Colonic mucosa (tissue), 4 donors: ENCODE measurements at regions not wholly inside any gene's neighbourhood (a gene's known extent, or its start where the extent isn't known, plus 50 kb on each side); places are given as distances from the start of the nearest gene placed in this dataset.

Experiments
- DNase-seq: peaks from one replicate; pipeline ENCODE4 v3.0.0-alpha.2; 2020
- H3K27ac ChIP-seq: fragments of 200-600 bp; one replicate; pipeline ENCODE4 v1.8.0; 2021
- H3K27me3 ChIP-seq: fragments of 200-600 bp; one replicate; pipeline ENCODE4 v1.8.0; 2021
- H3K36me3 ChIP-seq: fragments of 200-600 bp; one replicate; pipeline ENCODE4 v1.8.0; 2021
- H3K4me1 ChIP-seq: fragments of 200-600 bp; one replicate; pipeline ENCODE4 v1.8.0; 2021; ENCODE audit warnings: mild to moderate bottlenecking
- H3K4me3 ChIP-seq: fragments of 200-600 bp; one replicate; pipeline ENCODE4 v1.8.0; 2021
- H3K9ac ChIP-seq, 2 donors: one replicate each; pipeline ENCODE4 v1.7.0; 2013; ENCODE audit warnings: control low read depth in 2 of 2, low read depth in 2 of 2, low read length in 2 of 2
- H3K9me3 ChIP-seq: fragments of 200-600 bp; one replicate; pipeline ENCODE4 v1.8.0; 2021
- CTCF ChIP-seq: fragments of 200-600 bp; IDR thresholded peaks from one replicate; pipeline ENCODE4 v1.8.0; 2022; ENCODE audit warnings: antibody characterized with exemption, mild to moderate bottlenecking
- intact Hi-C: fragments of 100-400 bp; cut with DNase I; formaldehyde crosslinking; loops from one replicate; pipeline ENCODE4 v1.14.1; 2022
- donor health status: healthy.
- donor health status: DM: no; HTN: no; CAD: no.
- donor health status: DM: no; HTN: no; CAD: no.

- Histone ChIP-seq H3K9ac (no peak overlapping the region), H3K4me3 (no peak overlapping the region), H3K9me3 (no peaks in the 10 kb centered on the region), H3K27me3 (no peaks in the 10 kb centered on the region), H3K27ac (no peak overlapping the region), H3K4me1 (no peaks in the 10 kb centered on the region), H3K36me3 (no peaks in the 10 kb centered on the region)
- no peak for TF ChIP-seq CTCF
- DNase-seq, result no peak
- intact Hi-C loops, result no loop called here
Observed at GRCh38 chr6:71079677-71080076, 122.8 kb upstream of the B3GAT2 start.

GRCh38 chr6:71080133-71080532 is 123.3 kb upstream of the B3GAT2 start:
- Histone ChIP-seq H3K4me3 (no peak overlapping the region), H3K9me3 (no peaks in the 10 kb centered on the region), H3K27me3 (no peaks in the 10 kb centered on the region), H3K36me3 (no peaks in the 10 kb centered on the region), H3K9ac (no peak overlapping the region), H3K27ac (no peak overlapping the region), H3K4me1 (no peaks in the 10 kb centered on the region)
- intact Hi-C loops, result no loop called here
- no peak for DNase-seq
- no peak for TF ChIP-seq CTCF

- no peaks in the 10 kb centered on the region for H3K4me1 ChIP-seq
- H3K36me3 ChIP-seq, result no peaks in the 10 kb centered on the region
- no peak overlapping the region for H3K4me3 ChIP-seq
- intact Hi-C loops, result no loop called here
- no peaks in the 10 kb centered on the region for H3K9me3 ChIP-seq
- DNase-seq, result no peak
- H3K9ac ChIP-seq, result no peak overlapping the region
- H3K27ac ChIP-seq, result no peak overlapping the region
- H3K27me3 ChIP-seq, result no peaks in the 10 kb centered on the region
- no peak for TF ChIP-seq CTCF
Observed at GRCh38 chr6:71080826-71081225, 124.0 kb upstream of the B3GAT2 start.

GRCh38 chr6:71082033-71082650 is 125.3 kb upstream of the B3GAT2 start:
- no peak overlapping the region for H3K27ac ChIP-seq
- DNase-seq, result no peak
- H3K9me3 ChIP-seq, result no peaks in the 10 kb centered on the region
- intact Hi-C loops, result no loop called here
- no peak for TF ChIP-seq CTCF
- no peaks in the 10 kb centered on the region for H3K27me3 ChIP-seq
- no peaks in the 10 kb centered on the region for H3K36me3 ChIP-seq
- H3K4me3 ChIP-seq, result no peak overlapping the region
- H3K4me1 ChIP-seq, result no peaks in the 10 kb centered on the region
- no peak overlapping the region for H3K9ac ChIP-seq

- Histone ChIP-seq H3K27ac (no peak overlapping the region), H3K36me3 (no peaks in the 10 kb centered on the region), H3K9ac (no peak overlapping the region), H3K27me3 (no peaks in the 10 kb centered on the region), H3K4me3 (no peak overlapping the region), H3K9me3 (no peaks in the 10 kb centered on the region), H3K4me1 (no peaks in the 10 kb centered on the region)
- no peak for TF ChIP-seq CTCF
- intact Hi-C loops, result no loop called here
- no peak for DNase-seq
Observed at GRCh38 chr6:71083308-71083820, 126.5 kb upstream of the B3GAT2 start.
